ENCODE measurements at regions not wholly inside any gene's neighbourhood (a gene's known extent, or its start where the extent isn't known, plus 50 kb on each side); places are given as distances from the start of the nearest gene placed in this dataset.

DNA sequence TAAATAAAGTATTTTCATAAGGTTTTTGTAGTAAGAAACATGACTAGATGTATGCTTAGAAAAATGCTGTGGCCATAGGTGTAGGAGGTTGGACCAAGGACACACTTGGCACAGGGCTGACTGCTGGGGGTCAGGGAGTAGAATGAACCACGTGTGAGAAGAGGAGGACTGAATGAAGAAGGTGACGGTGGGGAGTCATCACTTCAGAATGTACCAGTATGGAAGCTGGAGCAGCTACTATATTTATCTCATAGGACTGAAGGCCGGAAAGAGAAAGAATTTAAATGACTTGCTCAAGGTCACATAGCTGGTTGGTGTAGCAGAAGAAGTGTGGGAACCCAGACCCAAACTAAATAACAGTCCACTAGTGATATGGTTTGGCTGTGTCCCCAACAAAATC, 79.8 kb upstream of the HAO2 start:
- Histone ChIP-seq H3K27me3 (ENCODE audit: control insufficient read depth in 4 of 4, insufficient read depth in 4 of 4, low read length in 3 of 4) (no peaks in the 10 kb centered on the region), H3K4me3 (ENCODE audit: low read depth in 1 of 3, low read length in 3 of 3) (no peak overlapping the region), H3K27ac (ENCODE audit: low read depth in 1 of 2, low read length in 2 of 2) (no peak overlapping the region), H3K9ac (ENCODE audit: low read depth in 1 of 2, low read length in 2 of 2) (no peak overlapping the region), H3K4me1 (ENCODE audit: control insufficient read depth in 4 of 4, insufficient read depth in 4 of 4, low read length in 3 of 4) (peaks cover 0 to 6% (median 0%) of the 10 kb centered on the region in 4 donors), H3K36me3 (ENCODE audit: control insufficient read depth in 4 of 4, insufficient read depth in 3 of 4, low read depth in 1 of 4, low read length in 3 of 4) (peaks cover 0 to 4% (median 0%) of the 10 kb centered on the region in 4 donors), H3K9me3 (ENCODE audit: control insufficient read depth in 4 of 4, low read length in 3 of 4) (no peaks in the 10 kb centered on the region)
- TF ChIP-seq SP1 (IDR thresholded peaks at IDR 0.05) (no peak), EGR1 (IDR thresholded peaks at IDR 0.05; ENCODE audit: low read depth in 2 of 2) (no peak), RXRA (IDR thresholded peaks at IDR 0.05) (no peak)
- DNase-seq (ENCODE audit: low spot score): no peak
- WGBS: 76% methylated on average over 3 of the region's 3 CpGs

DNA sequence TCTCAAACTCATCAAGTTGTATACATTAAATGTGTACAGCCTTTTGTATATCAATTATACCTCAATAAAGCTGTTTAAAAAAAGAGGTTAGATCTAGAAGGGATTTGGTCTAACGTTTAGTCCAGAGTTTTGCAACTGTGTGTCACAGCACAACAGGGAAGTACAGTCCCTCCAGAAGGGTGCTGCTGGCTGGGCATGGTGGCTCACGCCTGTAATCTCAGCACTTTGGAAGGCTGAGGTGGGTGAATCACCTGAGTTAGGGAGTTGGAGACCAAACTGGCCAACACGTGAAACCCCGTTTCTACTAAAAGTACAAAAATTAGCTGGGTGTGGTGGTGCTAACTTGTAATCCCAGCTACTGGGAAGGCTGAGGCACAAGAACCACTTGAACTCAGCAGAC, 78.3 kb upstream of the HAO2 start:
- no peak overlapping the region for H3K9ac ChIP-seq (ENCODE audit: low read depth in 1 of 2, low read length in 2 of 2)
- H3K36me3 ChIP-seq (ENCODE audit: control insufficient read depth in 4 of 4, insufficient read depth in 3 of 4, low read depth in 1 of 4, low read length in 3 of 4): peaks cover 0 to 4% (median 0%) of the 10 kb centered on the region in 4 donors
- H3K27ac ChIP-seq (ENCODE audit: low read depth in 1 of 2, low read length in 2 of 2): no peak overlapping the region
- DNase-seq (ENCODE audit: low spot score): no peak
- H3K4me3 ChIP-seq (ENCODE audit: low read depth in 1 of 3, low read length in 3 of 3): no peak overlapping the region
- H3K9me3 ChIP-seq (ENCODE audit: control insufficient read depth in 4 of 4, low read length in 3 of 4): no peaks in the 10 kb centered on the region
- no peaks in the 10 kb centered on the region for H3K27me3 ChIP-seq (ENCODE audit: control insufficient read depth in 4 of 4, insufficient read depth in 4 of 4, low read length in 3 of 4)
- 72% methylated on average over 4 of the region's 4 CpGs for WGBS
- peaks cover 0 to 10% (median 0%) of the 10 kb centered on the region in 4 donors for H3K4me1 ChIP-seq (ENCODE audit: control insufficient read depth in 4 of 4, insufficient read depth in 4 of 4, low read length in 3 of 4)
- TF ChIP-seq NR2F2 (IDR thresholded peaks at IDR 0.05) (no peak), TAF1 (conservative IDR thresholded peaks at IDR 0.05) (no peak), EGR1 (IDR thresholded peaks at IDR 0.05; ENCODE audit: low read depth in 2 of 2) (no peak), SP1 (IDR thresholded peaks at IDR 0.05) (no peak)

DNA sequence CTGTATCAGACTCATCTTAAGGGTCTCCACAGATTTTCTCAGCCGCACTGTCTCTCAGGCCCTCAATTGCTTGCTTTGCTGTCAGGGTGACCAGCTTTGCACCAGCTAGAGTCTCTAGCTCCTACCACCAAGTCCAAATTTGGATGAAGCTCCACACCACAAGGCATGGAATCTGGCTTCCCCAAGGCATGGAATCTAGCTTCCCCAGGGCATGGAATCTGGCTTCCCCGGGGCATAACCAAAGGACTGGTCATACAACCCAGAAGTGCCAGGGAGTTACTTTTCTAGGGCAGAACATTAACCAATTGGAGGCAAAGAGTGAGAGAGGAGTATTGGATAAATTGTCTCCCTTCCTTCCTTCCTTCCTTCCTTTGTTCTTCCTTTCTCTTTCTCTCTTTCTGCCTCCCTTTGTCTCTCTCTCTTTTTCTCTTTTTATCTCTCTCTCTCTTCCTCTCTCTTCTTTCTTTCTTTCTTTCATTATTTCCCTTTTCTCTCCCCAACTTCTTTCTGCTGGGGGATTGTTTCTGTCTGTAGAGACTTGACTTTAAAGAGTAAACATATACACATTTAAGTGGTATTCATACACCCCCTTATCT, 76.9 kb upstream of the HAO2 start:
- Histone ChIP-seq H3K4me3 (ENCODE audit: low read depth in 1 of 3, low read length in 3 of 3) (no peak overlapping the region), H3K27me3 (ENCODE audit: control insufficient read depth in 4 of 4, insufficient read depth in 4 of 4, low read length in 3 of 4) (no peaks in the 10 kb centered on the region), H3K9ac (ENCODE audit: low read depth in 1 of 2, low read length in 2 of 2) (no peak overlapping the region), H3K4me1 (ENCODE audit: control insufficient read depth in 4 of 4, insufficient read depth in 4 of 4, low read length in 3 of 4) (peaks cover 0 to 10% (median 0%) of the 10 kb centered on the region in 4 donors), H3K36me3 (ENCODE audit: control insufficient read depth in 4 of 4, insufficient read depth in 3 of 4, low read depth in 1 of 4, low read length in 3 of 4) (peaks cover 0 to 4% (median 0%) of the 10 kb centered on the region in 4 donors), H3K27ac (ENCODE audit: low read depth in 1 of 2, low read length in 2 of 2) (no peak overlapping the region), H3K9me3 (ENCODE audit: control insufficient read depth in 4 of 4, low read length in 3 of 4) (no peaks in the 10 kb centered on the region)
- TF ChIP-seq SP1 (IDR thresholded peaks at IDR 0.05) (no peak), REST (IDR thresholded peaks at IDR 0.05) (no peak), FOXA2 (IDR thresholded peaks at IDR 0.05) (no peak), HNF4A (conservative IDR thresholded peaks at IDR 0.05) (no peak), NR2F2 (IDR thresholded peaks at IDR 0.05) (no peak), RXRA (IDR thresholded peaks at IDR 0.05) (no peak), YY1 (IDR thresholded peaks at IDR 0.05) (no peak), CTCF (IDR thresholded peaks at IDR 0.05; ENCODE audit: low read depth, low read length, missing input control) (no peak), JUND (IDR thresholded peaks at IDR 0.05) (no peak), HNF4G (IDR thresholded peaks at IDR 0.05) (no peak), FOXA1 (IDR thresholded peaks at IDR 0.05) (no peak), GABPA (IDR thresholded peaks at IDR 0.05 in 1 of 2, conservative IDR thresholded peaks at IDR 0.05 in 1 of 2) (no peak), TAF1 (conservative IDR thresholded peaks at IDR 0.05) (no peak), RAD21 (IDR thresholded peaks at IDR 0.05) (no peak), ATF3 (IDR thresholded peaks at IDR 0.05) (no peak), EGR1 (IDR thresholded peaks at IDR 0.05; ENCODE audit: low read depth in 2 of 2) (no peak)
- TF ChIP-seq, protein P1, sequence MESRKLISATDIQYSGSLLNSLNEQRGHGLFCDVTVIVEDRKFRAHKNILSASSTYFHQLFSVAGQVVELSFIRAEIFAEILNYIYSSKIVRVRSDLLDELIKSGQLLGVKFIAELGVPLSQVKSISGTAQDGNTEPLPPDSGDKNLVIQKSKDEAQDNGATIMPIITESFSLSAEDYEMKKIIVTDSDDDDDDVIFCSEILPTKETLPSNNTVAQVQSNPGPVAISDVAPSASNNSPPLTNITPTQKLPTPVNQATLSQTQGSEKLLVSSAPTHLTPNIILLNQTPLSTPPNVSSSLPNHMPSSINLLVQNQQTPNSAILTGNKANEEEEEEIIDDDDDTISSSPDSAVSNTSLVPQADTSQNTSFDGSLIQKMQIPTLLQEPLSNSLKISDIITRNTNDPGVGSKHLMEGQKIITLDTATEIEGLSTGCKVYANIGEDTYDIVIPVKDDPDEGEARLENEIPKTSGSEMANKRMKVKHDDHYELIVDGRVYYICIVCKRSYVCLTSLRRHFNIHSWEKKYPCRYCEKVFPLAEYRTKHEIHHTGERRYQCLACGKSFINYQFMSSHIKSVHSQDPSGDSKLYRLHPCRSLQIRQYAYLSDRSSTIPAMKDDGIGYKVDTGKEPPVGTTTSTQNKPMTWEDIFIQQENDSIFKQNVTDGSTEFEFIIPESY (IDR thresholded peaks at IDR 0.05): no peak
- TF ChIP-seq, protein P2, sequence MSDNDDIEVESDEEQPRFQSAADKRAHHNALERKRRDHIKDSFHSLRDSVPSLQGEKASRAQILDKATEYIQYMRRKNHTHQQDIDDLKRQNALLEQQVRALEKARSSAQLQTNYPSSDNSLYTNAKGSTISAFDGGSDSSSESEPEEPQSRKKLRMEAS (IDR thresholded peaks at IDR 0.05): no peak
- DNase-seq (ENCODE audit: low spot score): no peak
- WGBS: 48% methylated on average over 2 of the region's 2 CpGs

Measured in liver (tissue), 8 donors.